ENCODE measurements at regions not wholly inside any gene's neighbourhood (a gene's known extent, or its start where the extent isn't known, plus 50 kb on each side); places are given as distances from the start of the nearest gene placed in this dataset.

DNA sequence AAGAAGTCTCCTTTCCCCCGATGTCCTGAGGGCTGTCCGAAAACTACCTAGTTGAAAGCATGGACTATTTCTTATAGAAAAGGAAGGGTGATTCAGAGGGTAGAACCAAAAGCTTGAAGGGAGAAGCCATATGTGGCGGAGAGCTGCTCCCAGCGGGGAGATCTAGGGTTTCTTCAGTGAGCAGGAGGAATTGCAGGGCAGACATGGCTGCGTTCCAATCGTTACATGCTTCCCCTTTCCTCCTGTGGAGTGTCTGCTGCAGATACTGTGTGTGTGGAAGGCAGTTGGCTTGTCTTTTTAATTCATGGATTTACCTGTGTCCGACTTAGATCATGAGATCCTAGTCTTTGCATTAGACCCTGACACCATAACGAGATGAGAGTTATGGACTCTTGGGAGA is 799.5 kb downstream of the QKI start:
- no peak overlapping the region for H3K27ac ChIP-seq
- TF ChIP-seq, protein P1, sequence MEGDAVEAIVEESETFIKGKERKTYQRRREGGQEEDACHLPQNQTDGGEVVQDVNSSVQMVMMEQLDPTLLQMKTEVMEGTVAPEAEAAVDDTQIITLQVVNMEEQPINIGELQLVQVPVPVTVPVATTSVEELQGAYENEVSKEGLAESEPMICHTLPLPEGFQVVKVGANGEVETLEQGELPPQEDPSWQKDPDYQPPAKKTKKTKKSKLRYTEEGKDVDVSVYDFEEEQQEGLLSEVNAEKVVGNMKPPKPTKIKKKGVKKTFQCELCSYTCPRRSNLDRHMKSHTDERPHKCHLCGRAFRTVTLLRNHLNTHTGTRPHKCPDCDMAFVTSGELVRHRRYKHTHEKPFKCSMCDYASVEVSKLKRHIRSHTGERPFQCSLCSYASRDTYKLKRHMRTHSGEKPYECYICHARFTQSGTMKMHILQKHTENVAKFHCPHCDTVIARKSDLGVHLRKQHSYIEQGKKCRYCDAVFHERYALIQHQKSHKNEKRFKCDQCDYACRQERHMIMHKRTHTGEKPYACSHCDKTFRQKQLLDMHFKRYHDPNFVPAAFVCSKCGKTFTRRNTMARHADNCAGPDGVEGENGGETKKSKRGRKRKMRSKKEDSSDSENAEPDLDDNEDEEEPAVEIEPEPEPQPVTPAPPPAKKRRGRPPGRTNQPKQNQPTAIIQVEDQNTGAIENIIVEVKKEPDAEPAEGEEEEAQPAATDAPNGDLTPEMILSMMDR (conservative IDR thresholded peaks at IDR 0.05) = no peak

DNA sequence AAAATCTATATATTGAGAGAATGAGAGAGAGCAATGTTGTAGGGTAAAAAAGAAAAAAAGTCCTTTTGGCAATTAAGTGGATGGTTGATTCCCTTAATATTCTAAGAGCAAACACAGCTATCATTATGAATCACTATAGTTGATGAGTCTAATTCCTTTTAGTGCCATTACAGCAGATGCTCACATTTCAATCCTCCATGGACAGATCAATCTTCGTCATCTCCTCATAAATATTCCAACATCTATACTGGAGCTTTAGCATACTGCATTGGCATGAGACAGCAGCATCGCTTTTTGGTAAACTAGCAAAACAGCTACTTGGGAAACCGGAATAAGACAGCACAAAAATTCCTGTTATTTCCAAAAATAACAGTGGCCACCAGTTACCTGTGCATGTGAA is 796.7 kb downstream of the QKI start:
- TF ChIP-seq, protein P1 (conservative IDR thresholded peaks at IDR 0.05) = no peak
- no peak overlapping the region for H3K27ac ChIP-seq

DNA sequence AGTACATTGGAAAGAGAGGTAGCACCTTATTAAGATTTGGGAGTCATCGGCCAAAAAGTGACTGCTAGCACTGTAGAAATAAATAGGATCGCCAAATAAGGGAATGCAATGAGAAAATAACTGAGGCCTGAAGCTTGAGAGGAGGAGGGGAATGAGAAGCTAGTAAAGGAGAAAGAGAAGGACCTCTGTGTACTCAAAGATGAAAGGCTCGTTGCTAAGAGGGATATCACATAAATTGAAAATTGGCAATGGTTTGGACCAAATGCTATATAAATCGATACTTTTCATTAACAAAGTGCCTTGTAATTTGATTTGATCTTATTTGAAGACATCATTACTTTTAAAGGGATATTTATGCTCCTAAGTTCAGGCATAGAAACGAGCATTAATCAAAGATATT is 796.3 kb downstream of the QKI start:
- no peak overlapping the region for H3K27ac ChIP-seq
- TF ChIP-seq, protein P1 (conservative IDR thresholded peaks at IDR 0.05) = no peak

- TF ChIP-seq, protein P1 (conservative IDR thresholded peaks at IDR 0.05) = no peak
- H3K27ac ChIP-seq = no peak overlapping the region
Observed at GRCh38 chr6:164210323-164210722, 795.8 kb downstream of the QKI start.

GRCh38 chr6:164208371-164208770 is 793.9 kb downstream of the QKI start:
- TF ChIP-seq, protein P1 (conservative IDR thresholded peaks at IDR 0.05) = no peak
- H3K27ac ChIP-seq = no peak overlapping the region

- TF ChIP-seq, protein P1 (conservative IDR thresholded peaks at IDR 0.05) = no peak
- H3K27ac ChIP-seq = no peak overlapping the region
Observed at GRCh38 chr6:164206807-164207423, 792.4 kb downstream of the QKI start.

DNA sequence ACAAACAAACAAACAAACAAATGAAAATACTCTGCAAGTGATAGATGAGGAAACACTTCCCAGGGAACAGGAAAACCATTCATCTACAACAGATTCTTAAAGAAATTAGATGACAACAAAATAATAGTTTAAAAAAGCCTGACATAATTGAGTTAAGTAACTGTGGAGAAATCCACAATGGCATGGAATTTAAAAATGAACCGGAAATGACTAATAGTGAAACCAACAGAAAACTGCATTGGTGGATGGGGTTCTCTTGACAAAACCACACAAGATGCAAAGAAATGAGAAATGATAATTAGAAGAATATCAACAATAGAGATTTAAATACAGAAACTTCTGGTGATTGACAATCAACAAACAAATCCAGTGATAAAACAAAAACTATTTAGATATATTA is 785.6 kb downstream of the QKI start:
- H3K27ac ChIP-seq = no peak overlapping the region

More for the DNA sequence above, 785.6 kb downstream of the QKI start:
- TF ChIP-seq, protein P1 (conservative IDR thresholded peaks at IDR 0.05) = no peak
